B cell (primary cell): ENCODE measurements at regions not wholly inside any gene's neighbourhood (a gene's known extent, or its start where the extent isn't known, plus 50 kb on each side); places are given as distances from the start of the nearest gene placed in this dataset.

ENCODE experiments used
- CTCF ChIP-seq: fragments of 200-600 bp; IDR thresholded peaks from one replicate; pipeline ENCODE4 v1.8.0; 2022; ENCODE audit warnings: antibody characterized with exemption, mild to moderate bottlenecking
- EZH2 ChIP-seq: IDR thresholded peaks from 2 replicates; pipeline ENCODE4 v1.6.1; 2012; ENCODE audit warnings: borderline replicate concordance, low read depth, mild to moderate bottlenecking, moderate library complexity, low read length; ENCODE audit not compliant: insufficient read depth, poor library complexity, severe bottlenecking

- TF ChIP-seq CTCF: no peak
- no peak for TF ChIP-seq EZH2
Observed at GRCh38 chr2:5482929-5483331, 209.3 kb upstream of the SOX11 start.
